ENCODE measurements at regions not wholly inside any gene's neighbourhood (a gene's known extent, or its start where the extent isn't known, plus 50 kb on each side); places are given as distances from the start of the nearest gene placed in this dataset.

DNA sequence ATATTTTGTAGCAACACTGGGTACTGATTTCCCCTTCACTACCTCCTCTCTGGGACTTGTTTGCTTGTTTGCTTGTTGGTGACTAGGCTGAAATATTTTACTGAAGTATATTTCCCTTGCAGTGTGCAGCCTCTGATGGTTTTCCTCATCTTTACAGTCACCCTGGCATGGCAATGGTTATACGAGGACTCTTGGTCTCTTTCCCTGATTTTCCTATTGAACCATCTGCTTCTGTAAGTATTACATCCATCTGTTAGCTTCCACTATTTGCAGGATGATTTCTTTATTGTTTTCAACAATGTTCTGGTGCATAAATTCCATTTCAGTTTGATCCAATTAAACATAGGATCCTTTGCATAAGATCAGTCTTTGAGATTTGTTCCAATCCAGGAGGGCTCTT lies 465.1 kb downstream of the MEI4 start:
- TF ChIP-seq, protein P1, sequence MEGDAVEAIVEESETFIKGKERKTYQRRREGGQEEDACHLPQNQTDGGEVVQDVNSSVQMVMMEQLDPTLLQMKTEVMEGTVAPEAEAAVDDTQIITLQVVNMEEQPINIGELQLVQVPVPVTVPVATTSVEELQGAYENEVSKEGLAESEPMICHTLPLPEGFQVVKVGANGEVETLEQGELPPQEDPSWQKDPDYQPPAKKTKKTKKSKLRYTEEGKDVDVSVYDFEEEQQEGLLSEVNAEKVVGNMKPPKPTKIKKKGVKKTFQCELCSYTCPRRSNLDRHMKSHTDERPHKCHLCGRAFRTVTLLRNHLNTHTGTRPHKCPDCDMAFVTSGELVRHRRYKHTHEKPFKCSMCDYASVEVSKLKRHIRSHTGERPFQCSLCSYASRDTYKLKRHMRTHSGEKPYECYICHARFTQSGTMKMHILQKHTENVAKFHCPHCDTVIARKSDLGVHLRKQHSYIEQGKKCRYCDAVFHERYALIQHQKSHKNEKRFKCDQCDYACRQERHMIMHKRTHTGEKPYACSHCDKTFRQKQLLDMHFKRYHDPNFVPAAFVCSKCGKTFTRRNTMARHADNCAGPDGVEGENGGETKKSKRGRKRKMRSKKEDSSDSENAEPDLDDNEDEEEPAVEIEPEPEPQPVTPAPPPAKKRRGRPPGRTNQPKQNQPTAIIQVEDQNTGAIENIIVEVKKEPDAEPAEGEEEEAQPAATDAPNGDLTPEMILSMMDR (IDR thresholded peaks at IDR 0.05), result no peak
- DNase-seq (ENCODE audit: low spot score) (no peak), ATAC-seq (ENCODE audit: low FRiP score) (no peak)

DNA sequence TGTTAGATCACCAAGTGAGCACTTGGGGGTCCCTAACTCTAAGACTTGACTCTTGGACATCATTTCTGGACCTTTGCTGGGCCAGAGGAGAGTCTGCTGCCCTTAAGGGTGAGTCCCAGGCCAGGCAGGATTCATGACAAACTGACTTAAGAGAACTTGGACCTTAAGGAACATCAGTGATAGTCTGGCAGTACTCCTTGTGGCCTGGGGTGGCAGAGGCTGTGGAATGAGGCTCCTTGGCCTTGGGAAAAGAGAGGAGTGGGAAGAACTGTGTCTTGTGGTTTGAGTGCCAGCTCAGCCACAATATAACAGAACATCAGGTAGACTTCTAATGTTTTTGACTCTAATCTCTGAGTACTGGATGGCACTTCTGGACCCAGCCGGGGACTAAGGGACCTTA lies 478.7 kb downstream of the MEI4 start:
- TF ChIP-seq, protein P1 (IDR thresholded peaks at IDR 0.05), result no peak
- DNase-seq (ENCODE audit: low spot score) (no peak), ATAC-seq (ENCODE audit: low FRiP score) (no peak)

DNA sequence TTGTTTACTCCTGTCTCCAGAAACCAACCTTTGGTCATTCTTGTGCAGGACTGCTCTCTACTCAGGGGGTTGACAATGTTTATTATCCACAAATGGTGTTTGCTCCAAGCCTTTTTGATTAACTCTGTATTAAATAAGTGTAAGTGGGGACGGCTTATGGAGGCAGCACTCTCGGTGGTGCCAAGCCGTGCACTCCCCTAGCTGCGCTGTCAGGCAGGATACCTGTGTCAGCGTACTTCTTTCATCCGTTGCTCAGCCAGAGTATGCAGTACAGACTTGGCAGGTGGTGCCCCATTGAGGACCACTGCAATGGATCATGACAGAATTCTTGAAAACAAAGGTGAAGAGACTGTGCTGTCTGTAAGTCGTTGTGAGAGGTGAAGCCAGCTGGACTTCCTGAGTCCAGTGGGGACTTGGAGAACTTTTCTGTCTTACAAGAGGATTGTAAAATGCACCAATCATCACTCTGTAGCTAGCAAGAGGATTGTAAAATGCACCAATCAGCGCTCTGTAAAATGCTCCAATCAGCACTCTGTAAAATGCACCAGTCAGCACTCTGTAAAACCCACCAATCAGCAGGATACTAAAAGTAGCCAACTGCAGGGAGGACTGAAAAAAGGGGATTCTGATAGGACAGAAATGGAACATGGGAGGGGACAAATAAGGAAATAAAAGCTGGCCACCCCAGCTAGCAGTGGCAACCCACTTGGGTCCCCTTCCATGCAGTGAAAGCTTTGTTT lies 480.0 kb downstream of the MEI4 start:
- no peak for DNase-seq (ENCODE audit: low spot score)
- TF ChIP-seq, protein P1 (IDR thresholded peaks at IDR 0.05), result no peak
- ATAC-seq (ENCODE audit: low FRiP score), result no peak

DNA sequence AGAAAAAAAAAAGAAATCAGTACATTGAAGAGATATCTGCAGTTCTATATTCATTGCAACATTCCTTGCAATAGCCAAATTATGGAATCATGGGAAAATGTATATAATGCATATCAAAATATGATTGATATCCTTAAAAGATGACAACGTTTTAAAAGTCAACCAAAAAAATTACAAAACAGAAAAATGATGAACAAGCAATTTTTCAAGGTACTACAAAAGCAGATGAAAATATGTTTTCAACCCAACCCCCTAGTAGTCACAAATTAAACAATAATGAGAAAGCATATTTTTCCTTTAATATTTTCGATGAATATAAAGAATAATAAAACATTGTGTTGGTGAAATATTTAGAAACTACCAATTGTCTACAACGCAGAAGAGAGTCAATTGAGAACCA lies 497.6 kb downstream of the MEI4 start:
- TF ChIP-seq, protein P1 (IDR thresholded peaks at IDR 0.05), result no peak
- ATAC-seq (ENCODE audit: low FRiP score) (no peak), DNase-seq (ENCODE audit: low spot score) (no peak)

DNA sequence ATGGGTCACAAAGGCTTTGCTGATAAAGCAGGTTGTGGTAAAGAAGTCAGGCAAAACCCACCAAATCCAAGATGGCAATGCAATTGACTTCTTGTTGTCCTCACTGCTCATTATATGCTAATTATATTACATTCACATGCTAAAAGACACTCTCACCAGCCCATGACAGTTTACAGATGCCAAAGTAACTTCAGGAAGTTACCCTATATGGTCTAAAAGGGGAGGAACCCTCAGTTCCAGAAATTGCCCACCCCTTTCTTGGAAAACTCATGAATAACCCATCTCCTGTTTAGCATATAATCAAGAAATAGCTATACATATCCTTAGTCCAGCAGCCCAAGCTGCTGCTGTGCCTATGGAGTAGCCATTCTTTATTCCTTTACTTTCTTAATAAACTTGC lies 501.1 kb downstream of the MEI4 start:
- ATAC-seq (ENCODE audit: low FRiP score) (no peak), DNase-seq (ENCODE audit: low spot score) (no peak)
- TF ChIP-seq, protein P1 (IDR thresholded peaks at IDR 0.05), result no peak

DNA sequence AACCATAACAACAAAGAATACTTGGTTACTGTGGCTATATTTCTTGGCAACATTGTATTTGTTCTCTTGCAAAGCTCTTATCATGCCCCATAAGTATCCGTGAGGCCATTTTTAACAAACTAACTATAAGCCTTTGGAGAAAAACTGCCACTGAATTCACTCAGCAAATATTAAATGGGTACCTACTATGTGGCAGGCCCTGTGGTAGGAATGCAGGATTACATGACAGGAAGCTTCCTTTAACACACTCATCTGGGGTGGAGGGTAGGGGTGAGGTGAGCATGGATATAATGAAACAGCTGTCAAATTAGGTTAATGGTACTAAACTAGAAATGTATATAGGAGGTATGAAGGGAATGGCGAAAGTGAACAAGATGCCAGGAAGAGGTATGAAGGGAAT lies 504.8 kb downstream of the MEI4 start:
- DNase-seq (ENCODE audit: low spot score) (no peak), ATAC-seq (ENCODE audit: low FRiP score) (no peak)
- TF ChIP-seq, protein P1 (IDR thresholded peaks at IDR 0.05), result no peak

DNA sequence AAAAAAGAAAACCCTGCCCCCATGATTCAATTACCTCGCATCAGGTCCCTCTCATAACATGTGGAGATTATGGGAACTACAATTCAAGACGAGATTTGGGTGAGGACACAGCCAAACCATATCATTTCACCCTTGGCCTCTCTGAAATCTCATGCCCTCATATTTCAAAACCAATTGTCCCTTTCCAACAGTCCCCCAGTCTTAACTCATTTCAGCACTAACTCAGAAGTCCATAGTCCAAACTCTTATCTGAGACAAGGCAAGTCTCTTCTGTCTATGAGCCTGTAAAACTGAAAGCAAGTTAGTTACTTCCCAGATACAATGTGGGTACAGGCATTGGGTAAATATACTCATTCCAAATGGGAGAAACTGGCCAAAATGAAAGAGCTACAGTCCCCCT lies 536.1 kb downstream of the MEI4 start:
- ATAC-seq (ENCODE audit: low FRiP score) (no peak), DNase-seq (ENCODE audit: low spot score) (no peak)
- TF ChIP-seq, protein P1 (IDR thresholded peaks at IDR 0.05), result no peak

All from omental fat pad (tissue), 3 donors.